ENCODE measurements at regions not wholly inside any gene's neighbourhood (a gene's known extent, or its start where the extent isn't known, plus 50 kb on each side); places are given as distances from the start of the nearest gene placed in this dataset.

GRCh38 chr2:51881673-51882072 is 849.7 kb upstream of the NRXN1 start:
- Histone ChIP-seq H3K4me1 (no peaks in the 10 kb centered on the region), H3K9me3 (no peaks in the 10 kb centered on the region), H3K4me3 (no peak overlapping the region), H3K27me3 (no peaks in the 10 kb centered on the region), H3K27ac (no peak overlapping the region), H3K36me3 (no peaks in the 10 kb centered on the region)
- intact Hi-C loops (cut with DNase I; ENCODE audit: low total_unique reads): no loop called here
- no peak for TF ChIP-seq POLR2A (IDR thresholded peaks at IDR 0.05)
- no peak for TF ChIP-seq CTCF (IDR thresholded peaks at IDR 0.05)
- no peak for DNase-seq

- Histone ChIP-seq H3K9me3 (no peaks in the 10 kb centered on the region), H3K36me3 (no peaks in the 10 kb centered on the region), H3K4me3 (no peak overlapping the region), H3K27me3 (no peaks in the 10 kb centered on the region), H3K27ac (no peak overlapping the region), H3K4me1 (no peaks in the 10 kb centered on the region)
- intact Hi-C loops (cut with DNase I; ENCODE audit: low total_unique reads): no loop called here
- no peak for DNase-seq
- TF ChIP-seq POLR2A (IDR thresholded peaks at IDR 0.05) (no peak), CTCF (IDR thresholded peaks at IDR 0.05) (no peak)
Measured at GRCh38 chr2:51880153-51880552, 848.2 kb upstream of the NRXN1 start.

- no peaks in the 10 kb centered on the region for H3K27me3 ChIP-seq
- H3K27ac ChIP-seq: no peak overlapping the region
- no peaks in the 10 kb centered on the region for H3K36me3 ChIP-seq
- no peak overlapping the region for H3K4me3 ChIP-seq
- intact Hi-C loops (cut with DNase I; ENCODE audit: low total_unique reads): no loop called here
- no peaks in the 10 kb centered on the region for H3K9me3 ChIP-seq
- H3K4me1 ChIP-seq: no peaks in the 10 kb centered on the region
- no peak for DNase-seq
- no peak for TF ChIP-seq CTCF (IDR thresholded peaks at IDR 0.05)
- TF ChIP-seq POLR2A (IDR thresholded peaks at IDR 0.05): no peak
Measured at GRCh38 chr2:51866361-51866760, 834.4 kb upstream of the NRXN1 start.

GRCh38 chr2:51859260-51859659 is 827.3 kb upstream of the NRXN1 start:
- no peaks in the 10 kb centered on the region for H3K9me3 ChIP-seq
- TF ChIP-seq POLR2A (IDR thresholded peaks at IDR 0.05) (no peak), CTCF (IDR thresholded peaks at IDR 0.05) (no peak)
- intact Hi-C loops (cut with DNase I; ENCODE audit: low total_unique reads): no loop called here

GRCh38 chr2:51855683-51856082 is 823.8 kb upstream of the NRXN1 start:
- Histone ChIP-seq H3K9me3 (no peaks in the 10 kb centered on the region), H3K27ac (no peak overlapping the region), H3K4me1 (no peaks in the 10 kb centered on the region), H3K27me3 (no peaks in the 10 kb centered on the region), H3K36me3 (no peaks in the 10 kb centered on the region), H3K4me3 (no peak overlapping the region)
- intact Hi-C loops (cut with DNase I; ENCODE audit: low total_unique reads): no loop called here
- DNase-seq: no peak
- TF ChIP-seq POLR2A (IDR thresholded peaks at IDR 0.05): no peak
- TF ChIP-seq CTCF (IDR thresholded peaks at IDR 0.05): no peak

More at GRCh38 chr2:51859260-51859659, 827.3 kb upstream of the NRXN1 start:
- no peak for DNase-seq
- no peaks in the 10 kb centered on the region for H3K4me1 ChIP-seq
- no peak overlapping the region for H3K27ac ChIP-seq
- no peaks in the 10 kb centered on the region for H3K36me3 ChIP-seq
- no peaks in the 10 kb centered on the region for H3K27me3 ChIP-seq
- H3K4me3 ChIP-seq: no peak overlapping the region
